GM18951 (cell line): ENCODE measurements at regions not wholly inside any gene's neighbourhood (a gene's known extent, or its start where the extent isn't known, plus 50 kb on each side); places are given as distances from the start of the nearest gene placed in this dataset.
"Not testable (repeated sequence)": the region's sequence is repeated elsewhere in the genome, so short reads cannot be mapped to it uniquely, and the experiment has no call there.

Experiments
- POLR2A ChIP-seq: IDR thresholded peaks from 4 replicates; pipeline ENCODE4 v1.6.1; 2011; ENCODE audit warnings: mild to moderate bottlenecking; ENCODE audit not compliant: insufficient read length, insufficient read depth; ENCODE audit errors: extremely low read depth
- in situ Hi-C: fragments of 300-500 bp; cut with MboI; formaldehyde crosslinking; loops from one replicate; pipeline ENCODE4 v1.12.0; 2022; ENCODE audit warnings: low sequenced_read_pairs, mixed read lengths, inconsistent platforms; ENCODE audit not compliant: unreplicated experiment

GRCh38 chr2:88925770-88926462 lies 234.4 kb downstream of the RPIA start:
- in situ Hi-C loops = no loop called here
- TF ChIP-seq POLR2A = no peak

- in situ Hi-C loops = no loop called here
- no peak for TF ChIP-seq POLR2A
Measured at GRCh38 chr2:88927128-88927527, 235.7 kb downstream of the RPIA start.

GRCh38 chr2:88930659-88931058 lies 239.2 kb downstream of the RPIA start:
- in situ Hi-C loops = no loop called here
- TF ChIP-seq POLR2A = no peak

GRCh38 chr2:88932686-88933085 lies 241.2 kb downstream of the RPIA start:
- TF ChIP-seq POLR2A = no peak
- in situ Hi-C loops = no loop called here

GRCh38 chr2:88933091-88933490 lies 241.6 kb downstream of the RPIA start:
- TF ChIP-seq POLR2A = no peak
- in situ Hi-C loops = no loop called here

- in situ Hi-C loops = no loop called here
Measured at GRCh38 chr2:88933980-88934379, 242.5 kb downstream of the RPIA start.

GRCh38 chr2:88941178-88941577 lies 249.7 kb downstream of the RPIA start:
- in situ Hi-C loops = not testable (repeated sequence)

More at GRCh38 chr2:88933980-88934379, 242.5 kb downstream of the RPIA start:
- no peak for TF ChIP-seq POLR2A

GRCh38 chr2:88942798-88943197 lies 251.3 kb downstream of the RPIA start:
- in situ Hi-C loops = no loop called here
- no peak for TF ChIP-seq POLR2A

- TF ChIP-seq POLR2A = no peak
Measured at GRCh38 chr2:88949336-88949735, 257.9 kb downstream of the RPIA start.

GRCh38 chr2:88950010-88950409 lies 258.5 kb downstream of the RPIA start:
- in situ Hi-C loops = no loop called here

More at GRCh38 chr2:88949336-88949735, 257.9 kb downstream of the RPIA start:
- in situ Hi-C loops = no loop called here

GRCh38 chr2:88955607-88956006 lies 264.1 kb downstream of the RPIA start:
- TF ChIP-seq POLR2A = no peak
- in situ Hi-C loops = no loop called here

More at GRCh38 chr2:88950010-88950409, 258.5 kb downstream of the RPIA start:
- no peak for TF ChIP-seq POLR2A

- in situ Hi-C loops = no loop called here
- TF ChIP-seq POLR2A = no peak
Measured at GRCh38 chr2:88959480-88960204, 268.2 kb downstream of the RPIA start.

GRCh38 chr2:88961323-88961722 lies 269.9 kb downstream of the RPIA start:
- in situ Hi-C loops = not testable (repeated sequence)

GRCh38 chr2:88967844-88968243 lies 276.4 kb downstream of the RPIA start:
- TF ChIP-seq POLR2A = no peak
- in situ Hi-C loops = no loop called here

- in situ Hi-C loops = not testable (repeated sequence)
Measured at GRCh38 chr2:88978011-88978410, 286.5 kb downstream of the RPIA start.

- in situ Hi-C loops = not testable (repeated sequence)
Measured at GRCh38 chr2:88978446-88978845, 287.0 kb downstream of the RPIA start.

- in situ Hi-C loops = not testable (repeated sequence)
Measured at GRCh38 chr2:88984079-88984478, 292.6 kb downstream of the RPIA start.

GRCh38 chr2:88986721-88987330 lies 295.4 kb downstream of the RPIA start:
- in situ Hi-C loops = not testable (repeated sequence)

- in situ Hi-C loops = not testable (repeated sequence)
Measured at GRCh38 chr2:88988617-88989016, 297.1 kb downstream of the RPIA start.
